Hematopoietic multipotent progenitor cell (in vitro differentiated cells): ENCODE measurements at regions not wholly inside any gene's neighbourhood (a gene's known extent, or its start where the extent isn't known, plus 50 kb on each side); places are given as distances from the start of the nearest gene placed in this dataset.

Experiments used
- DNase-seq, 3 donors: peaks; one replicate each; pipeline ENCODE4 v3.0.0-alpha.2; 2011 to 2015; ENCODE audit warnings: low read depth in 2 of 3, low spot score in 2 of 3

DNA sequence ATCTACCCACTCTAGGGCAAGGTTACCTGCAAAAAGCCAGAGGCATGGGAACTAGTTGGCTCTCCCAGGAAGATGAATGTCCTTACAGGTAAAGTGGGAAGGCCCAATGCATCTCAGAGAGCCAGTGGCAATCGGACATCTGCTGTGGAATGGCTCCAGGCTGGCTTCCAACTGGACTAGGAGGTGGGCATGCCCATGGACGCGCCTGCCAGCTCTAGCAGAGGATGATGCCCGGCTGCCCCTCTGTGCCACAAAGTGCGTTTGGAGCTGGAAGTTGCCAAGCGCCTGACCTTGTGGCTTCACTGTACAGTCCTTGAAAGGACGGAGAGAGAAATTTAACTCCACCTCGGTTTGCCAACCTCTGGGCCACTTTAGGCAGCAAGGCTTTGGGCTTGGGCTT lies 84.4 kb downstream of the NR2F2 start:
- no peak for DNase-seq

DNA sequence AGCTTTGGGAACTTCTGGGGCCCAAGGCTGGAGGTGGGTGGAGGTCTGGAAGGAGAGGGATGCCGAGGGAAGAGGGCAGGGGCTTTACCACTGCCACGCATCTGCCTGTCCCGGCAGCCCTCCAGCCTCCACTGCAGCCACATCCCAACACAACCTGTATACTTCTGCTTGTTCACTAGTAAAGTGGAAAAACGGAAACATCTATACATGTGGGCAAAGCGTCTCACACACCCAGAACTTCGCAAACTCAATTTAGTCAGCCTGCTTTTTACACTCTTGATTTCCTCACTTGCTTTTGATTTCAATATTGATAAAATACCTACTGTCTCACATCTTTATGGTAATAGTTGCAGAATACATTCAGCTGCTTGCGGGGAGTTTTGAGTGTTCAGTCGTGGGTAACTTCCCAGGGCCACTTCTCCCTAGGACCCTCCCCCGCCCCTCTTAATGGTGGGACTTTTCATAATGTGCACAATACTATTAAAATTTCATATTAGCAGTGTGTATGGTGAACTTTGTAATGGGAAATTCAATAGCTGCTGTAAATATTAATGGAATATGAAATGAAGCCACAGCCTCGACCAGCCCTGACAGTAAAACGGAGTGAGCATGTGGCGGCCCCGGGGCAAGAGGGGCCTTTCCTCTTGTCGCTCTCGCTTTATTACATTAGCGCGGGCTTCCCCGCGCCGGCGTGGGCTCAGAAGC lies 85.2 kb downstream of the NR2F2 start:
- no peak for DNase-seq

DNA sequence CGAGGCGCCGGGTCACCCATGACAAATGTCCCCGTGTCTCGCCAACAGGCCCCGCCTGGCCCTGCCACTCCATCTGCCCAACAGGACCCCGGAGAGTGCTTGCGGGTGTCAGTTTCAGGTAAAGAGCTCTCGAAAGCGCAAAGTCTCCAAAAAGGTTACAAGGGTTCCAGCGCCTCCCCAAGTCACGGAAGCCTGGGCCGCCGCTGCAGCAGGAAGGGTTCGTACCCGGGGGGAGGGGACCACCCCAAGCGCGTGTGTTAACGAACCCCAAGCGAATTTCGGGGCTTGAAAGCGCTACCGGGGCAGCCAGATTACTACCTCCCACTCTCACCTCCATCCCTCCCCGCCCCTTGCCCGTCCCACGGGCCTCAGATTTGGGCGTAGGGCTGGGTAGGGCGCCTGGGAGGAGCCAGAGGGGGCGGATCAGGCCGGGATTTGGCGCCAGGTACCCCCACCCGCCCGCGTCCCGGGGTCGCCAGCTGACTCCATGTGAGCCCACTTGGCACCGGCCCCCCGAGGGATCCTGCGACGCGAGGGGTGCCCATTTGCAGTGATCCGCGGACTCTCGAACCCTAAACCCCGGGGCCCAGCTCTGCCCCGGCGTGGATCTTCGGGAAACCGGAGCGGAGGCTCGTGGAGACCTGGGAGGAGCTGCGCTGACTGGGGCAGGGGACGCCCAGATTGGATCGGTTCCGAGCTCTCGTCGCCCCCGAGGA lies 85.9 kb downstream of the NR2F2 start:
- DNase-seq: no peak

DNA sequence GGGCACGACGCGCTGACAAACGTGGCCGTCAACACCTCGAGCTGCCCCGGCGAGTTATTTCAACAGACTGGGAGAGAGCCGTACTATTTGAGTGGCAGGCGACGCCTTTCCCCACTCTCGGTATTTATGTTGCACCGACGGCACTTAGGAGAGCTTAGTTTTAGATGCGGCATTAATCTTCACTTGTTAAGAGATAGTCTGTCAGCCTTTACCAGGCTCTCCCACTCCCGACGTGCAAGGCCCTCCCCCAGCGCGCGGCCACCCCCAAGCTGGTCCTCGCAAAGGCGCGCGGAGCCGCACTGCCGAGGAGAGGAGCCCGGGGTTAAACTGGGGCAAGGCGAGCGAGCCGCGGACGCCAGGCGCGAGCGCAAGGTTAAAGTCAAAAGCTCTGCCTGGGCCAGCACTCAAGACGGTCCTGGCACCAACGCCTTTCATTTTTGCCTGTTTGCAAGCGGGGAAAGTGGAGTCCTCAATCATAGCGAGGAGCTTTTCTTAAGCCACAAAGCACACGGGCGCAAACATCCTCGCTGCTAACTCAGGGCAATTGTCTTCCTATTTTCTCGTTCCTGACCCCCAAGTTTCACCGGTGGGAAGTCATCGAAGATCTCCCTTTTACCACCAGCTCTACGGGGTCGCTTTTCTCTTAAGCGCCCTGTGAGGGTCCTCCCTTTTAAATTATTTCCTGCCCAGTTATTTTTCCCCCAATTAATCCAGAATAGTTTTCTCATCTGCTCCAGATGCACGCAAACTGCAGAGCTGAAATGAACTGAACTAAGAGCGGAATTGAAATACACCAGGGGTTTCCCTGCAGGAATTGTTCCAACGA lies 86.6 kb downstream of the NR2F2 start:
- no peak for DNase-seq

DNA sequence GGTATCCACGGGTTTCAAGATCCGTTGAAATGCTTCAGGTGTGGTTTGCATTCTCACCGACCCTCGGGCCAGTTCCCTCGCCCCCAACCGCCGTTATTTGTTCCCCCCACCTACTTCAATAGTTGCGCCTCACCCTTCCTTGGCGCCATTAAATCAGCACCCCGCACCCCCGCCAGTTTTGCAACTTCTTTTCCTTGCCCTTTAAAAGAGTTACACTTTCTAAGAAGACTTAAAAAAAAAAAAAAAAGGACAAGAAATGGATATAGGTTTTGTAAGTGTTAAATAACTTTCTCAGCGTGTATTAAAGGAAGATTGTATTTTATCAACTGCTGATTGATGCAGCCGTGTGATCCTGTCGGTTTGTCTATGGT lies 87.2 kb downstream of the NR2F2 start:
- no peak for DNase-seq

DNA sequence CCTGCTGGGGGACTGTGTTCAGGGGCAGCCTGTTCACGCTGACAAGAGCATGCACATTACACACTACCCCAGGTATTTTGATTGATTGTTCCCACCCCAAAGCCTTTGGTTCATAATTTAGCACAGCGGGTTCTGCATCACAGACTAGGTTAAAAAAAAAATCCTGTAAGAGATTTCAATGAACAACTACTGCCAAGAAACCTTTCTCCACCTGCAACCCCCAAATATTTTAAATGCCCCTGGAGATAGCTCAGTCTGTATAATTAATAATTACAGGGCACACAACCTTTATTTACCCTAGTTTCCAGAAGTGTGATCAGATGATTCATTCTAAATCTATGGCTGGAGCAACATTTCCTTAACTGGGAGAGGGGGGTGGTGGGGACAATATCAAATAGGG lies 87.6 kb downstream of the NR2F2 start:
- DNase-seq: no peak

DNA sequence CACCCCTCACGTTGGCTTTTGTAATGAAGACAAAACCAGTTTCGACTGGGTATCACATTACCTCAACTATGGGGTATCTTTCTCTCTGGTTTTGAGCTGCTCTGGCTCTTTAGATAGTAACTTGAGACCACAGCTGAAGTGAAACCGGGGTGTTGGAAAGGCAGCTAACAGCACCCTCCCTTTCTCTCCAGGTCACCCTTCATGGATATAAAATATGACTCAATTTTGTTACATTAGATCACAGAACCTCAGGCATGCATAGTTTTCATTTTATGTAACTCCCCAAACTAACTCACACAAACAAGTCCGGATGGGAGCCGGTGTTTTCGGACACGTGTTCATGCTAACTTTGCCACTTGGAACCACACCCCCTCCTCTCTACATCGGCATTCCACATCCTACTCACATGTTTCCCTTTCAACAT lies 90.7 kb downstream of the NR2F2 start:
- DNase-seq: no peak

DNA sequence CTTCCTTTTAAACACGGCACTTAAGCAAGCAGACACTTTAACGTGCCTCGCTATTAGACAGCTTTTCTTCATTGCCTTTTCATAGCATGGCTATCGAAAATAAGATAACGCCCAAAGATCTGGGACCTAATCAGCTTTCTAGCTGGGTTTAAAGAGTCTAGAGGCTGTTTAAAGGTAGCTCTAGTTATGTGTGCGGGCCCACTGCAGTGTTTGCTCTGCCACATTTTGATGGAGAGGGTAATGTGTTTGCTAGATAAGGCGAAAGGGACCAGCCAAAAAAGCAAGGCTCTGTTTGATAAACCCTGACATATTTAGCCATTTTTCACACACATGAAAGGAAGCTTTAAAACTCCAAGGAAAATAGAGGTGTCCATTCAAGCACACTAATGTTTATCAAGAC lies 91.6 kb downstream of the NR2F2 start:
- DNase-seq: no peak

DNA sequence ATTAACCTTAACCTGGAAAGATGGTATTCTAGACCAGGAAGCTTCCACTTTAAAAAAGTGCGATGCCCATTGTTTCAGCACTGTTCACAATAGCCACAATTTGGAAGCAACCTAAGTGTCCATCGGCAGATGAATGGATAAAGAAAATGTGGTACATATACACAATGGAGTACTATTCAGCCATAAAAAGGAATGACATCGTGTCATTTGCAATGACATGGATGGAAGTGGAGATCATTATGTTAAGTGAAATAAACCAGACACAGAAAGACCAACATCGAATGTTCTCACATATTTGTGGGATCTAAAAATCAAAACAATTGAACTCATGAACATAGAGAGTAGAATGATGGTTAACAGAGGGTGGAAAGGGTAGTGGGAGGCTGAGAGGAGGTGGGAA lies 94.2 kb downstream of the NR2F2 start:
- no peak for DNase-seq

DNA sequence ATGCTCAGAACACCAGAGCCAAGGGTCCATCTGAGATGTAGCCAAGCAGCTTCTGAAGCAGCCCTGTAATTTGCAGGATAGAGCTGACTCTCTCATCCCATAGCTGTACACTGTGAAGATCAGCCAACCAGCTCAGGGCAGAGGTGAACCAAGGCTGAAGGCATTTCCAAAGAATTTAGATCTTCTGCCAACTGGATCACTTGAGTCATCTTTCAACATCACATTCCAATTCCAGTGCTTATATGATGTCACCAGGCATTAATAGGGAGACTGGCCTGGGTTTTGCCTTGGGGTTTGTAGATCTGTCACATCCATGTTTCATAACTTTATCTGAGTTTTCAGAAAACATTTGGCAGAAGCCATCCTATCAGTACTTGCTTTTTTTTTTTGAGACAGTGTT lies 98.2 kb downstream of the NR2F2 start:
- DNase-seq: no peak

DNA sequence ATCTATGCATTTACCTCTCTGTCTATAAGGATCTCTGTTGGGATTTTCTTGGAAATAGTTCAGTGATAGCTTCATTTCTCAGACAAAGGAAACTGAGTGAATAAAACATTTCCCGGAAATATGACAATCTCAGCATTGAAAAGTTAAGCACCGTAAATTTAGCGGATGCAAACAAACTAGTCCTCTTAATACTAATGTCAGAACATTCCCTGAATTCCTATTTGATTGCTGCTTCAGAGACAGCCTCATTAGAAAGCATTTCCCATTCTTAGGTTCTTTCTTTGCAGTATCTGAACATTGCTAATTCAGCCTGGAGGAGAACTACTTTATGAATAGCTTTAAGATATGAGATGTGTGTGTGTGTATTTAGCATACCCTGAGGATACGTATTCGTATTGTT lies 101.3 kb downstream of the NR2F2 start:
- DNase-seq: no peak

DNA sequence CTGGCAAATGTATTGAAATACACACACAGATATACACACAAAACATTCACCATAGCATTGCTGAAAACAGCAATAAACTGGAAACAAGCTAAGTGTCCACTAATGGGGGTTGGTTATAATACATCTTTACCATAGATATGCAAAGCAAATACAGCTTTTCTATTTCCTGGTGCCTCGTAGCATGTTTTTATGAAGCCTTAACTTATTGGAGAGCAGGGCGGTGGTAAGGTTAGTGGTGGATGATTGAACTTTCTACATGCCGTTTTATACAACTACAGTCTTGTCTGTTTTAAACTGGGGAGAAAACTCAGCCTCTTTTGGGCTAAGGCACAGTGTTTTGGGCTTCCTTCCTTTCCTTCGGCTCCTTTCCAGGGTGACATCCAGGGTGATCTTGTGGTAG lies 104.5 kb downstream of the NR2F2 start:
- no peak for DNase-seq

DNA sequence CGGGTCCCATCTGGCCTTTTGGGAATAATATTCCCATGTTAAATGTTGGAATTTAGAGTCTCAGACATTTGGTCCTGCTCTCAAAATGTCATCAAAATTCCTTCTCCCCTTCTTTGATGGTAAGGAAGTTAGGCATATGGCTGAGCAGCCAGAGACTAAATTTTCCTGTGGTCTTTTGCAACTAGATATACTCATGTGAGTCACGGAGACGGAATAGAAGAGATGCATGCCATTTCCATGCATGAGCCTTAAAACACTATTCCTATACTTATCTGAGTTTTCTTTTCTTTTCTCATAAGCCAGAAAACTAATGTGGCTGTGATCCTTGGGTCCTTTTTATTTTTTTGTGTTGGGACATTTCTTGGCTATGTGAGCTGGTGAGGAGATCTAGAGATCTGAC lies 105.3 kb downstream of the NR2F2 start:
- DNase-seq: no peak

DNA sequence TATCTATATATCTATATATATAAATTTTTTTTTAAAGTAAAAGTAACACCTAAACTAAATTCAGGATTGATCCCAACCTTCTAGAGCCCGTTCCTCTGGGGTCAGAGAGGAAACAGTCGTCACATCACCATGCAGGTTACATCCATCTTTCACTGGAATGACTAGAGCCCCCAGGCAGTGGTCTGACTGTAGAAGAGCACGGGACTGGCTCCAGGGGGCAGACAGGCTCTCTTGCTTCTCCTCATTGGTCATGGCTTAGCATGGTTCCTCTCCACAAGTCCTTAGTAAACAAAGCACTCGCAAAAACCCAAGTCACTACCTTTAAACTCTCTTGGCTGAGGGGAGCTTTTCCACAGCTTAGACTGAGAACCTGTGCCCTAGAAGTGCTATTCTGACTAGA lies 110.5 kb downstream of the NR2F2 start:
- no peak for DNase-seq

DNA sequence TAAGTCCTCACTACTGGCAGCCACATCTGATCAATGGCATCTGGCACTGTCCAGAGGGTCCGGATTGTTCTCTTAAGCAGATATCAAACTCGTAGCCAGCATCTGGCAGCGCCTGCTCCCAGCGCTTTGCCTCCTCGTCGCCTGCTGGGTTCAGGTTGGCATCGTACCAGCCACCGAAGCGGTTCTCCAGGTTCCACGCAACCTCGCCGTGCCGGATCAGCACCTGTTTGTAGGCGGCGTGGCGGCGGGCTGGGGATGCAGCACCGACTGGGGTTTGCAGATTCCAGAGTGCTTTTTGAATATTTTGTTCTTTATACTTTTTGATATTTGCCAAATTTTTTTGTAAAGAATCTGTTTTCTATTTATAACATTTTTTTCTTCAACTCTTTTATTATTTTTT lies 111.6 kb downstream of the NR2F2 start:
- no peak for DNase-seq

DNA sequence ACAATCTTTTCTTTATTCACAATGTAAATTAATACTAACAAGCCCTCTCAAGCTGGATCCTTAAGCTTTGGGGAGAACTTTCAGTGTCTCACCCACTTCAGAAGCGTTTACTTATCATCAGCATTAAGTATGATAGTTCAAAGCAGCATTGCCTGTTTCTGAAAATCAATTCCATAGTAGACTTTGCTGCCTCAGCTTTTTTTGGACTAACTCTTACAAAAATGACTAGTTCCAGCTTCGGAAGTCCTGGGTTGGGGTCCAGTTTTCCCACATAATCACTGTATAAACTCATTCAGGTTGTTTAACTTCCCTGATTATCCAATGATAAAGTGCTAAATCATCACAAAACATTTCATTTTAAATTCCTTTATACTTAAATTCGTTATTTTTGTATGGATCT lies 114.4 kb downstream of the NR2F2 start:
- no peak for DNase-seq

DNA sequence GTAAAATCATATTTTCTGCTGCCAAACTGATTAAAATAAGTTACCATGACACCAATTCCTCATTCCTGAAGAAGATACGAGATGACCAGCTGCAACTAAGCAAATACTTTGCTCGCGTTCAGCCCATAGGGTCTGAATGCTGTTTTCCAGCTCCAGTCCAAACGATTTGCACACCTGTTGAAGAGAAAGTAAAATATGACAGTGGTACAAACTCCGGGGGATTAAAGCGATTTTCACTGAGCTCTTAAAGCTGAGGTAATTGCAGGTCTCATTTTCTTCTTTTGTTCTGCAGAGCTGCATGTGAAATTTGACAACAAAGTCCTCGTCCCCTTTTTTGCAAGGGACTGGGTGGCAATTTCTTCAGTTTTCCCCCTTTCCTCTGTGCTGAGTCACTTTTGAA lies 118.4 kb downstream of the NR2F2 start:
- DNase-seq: no peak

DNA sequence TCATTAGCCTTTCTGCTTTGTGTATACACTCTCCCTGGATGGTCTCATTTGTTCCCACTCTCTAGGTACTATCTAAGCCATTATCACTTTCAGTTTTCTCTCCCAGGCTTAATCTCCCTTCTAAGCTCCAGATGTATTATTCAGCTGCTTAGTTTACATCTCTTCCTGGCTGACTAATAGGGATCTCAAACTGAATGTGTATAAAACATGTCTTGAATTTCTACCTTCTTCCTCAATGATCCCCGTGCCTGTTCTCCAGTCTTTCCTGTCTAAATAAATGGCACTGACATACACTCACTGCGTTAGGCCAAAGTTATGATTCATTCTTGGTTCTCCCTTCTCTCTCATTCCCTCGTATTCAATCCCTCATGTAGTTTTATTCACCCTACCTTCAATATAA lies 127.3 kb downstream of the NR2F2 start:
- DNase-seq: no peak

DNA sequence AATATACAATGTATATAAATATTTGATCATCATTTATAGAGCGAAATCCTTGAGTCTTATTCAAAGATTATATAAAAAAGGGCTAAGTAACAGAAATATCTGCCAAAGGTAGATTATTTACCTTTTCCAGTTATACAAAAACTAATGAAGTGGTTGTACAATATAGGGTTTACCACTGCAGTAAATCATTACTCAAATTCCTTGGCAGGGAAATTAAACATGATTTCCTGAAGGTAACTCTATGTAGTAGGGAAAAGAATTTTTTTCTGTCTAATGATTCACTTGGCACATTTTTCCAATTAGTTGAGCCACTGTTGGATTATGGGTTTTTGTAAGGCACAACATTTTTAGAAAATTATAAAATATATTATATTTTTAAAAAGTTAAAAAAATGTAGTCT lies 129.6 kb downstream of the NR2F2 start:
- DNase-seq: no peak

DNA sequence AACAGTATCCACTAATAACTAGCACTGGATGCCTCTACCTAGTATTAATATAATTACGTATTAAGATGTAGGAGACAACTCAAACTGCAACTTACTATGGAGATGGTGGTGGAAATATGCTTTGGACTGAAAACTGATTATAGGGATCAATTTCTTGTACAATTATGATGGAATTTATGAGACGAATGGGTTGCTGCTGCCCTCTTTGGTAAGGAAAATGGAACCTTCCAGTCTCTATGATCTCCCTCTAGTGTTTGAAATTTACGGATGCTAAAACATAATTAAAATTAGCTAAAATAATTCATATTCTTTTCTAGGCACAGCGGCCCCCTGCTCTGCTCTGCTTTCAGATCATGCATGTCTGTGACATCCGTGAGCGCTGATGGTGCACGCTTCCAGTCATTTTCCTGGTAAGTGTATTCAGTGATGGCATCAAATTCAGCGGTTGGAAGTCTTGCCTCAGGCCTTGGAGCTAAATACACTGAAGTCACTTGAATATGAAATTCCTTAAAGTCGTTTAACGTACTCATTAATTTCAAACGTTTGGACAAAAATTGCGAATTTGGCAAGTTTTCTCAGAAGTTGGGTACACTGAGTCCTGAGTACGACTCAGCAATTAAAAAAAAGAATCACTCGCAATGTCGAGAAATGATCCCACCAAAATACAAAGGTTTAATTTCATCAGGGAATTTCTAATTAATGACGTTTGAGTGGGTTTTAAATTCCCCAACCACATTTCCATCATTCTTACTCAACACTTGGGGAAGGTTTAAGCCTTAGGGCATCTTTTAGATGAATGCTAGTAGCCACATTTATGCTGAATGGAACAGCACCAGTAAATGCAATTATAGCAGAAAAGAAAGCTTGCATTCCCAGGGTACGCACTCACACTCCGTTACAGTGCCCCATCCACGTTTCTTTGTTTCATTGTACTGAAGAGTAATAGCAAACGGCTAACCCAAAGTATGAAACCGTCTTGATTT lies 132.6 kb downstream of the NR2F2 start:
- no peak for DNase-seq
